Osteoblast (primary cell): ENCODE measurements at regions not wholly inside any gene's neighbourhood (a gene's known extent, or its start where the extent isn't known, plus 50 kb on each side); places are given as distances from the start of the nearest gene placed in this dataset.

Experiments used
- DNase-seq: peaks from one replicate; pipeline ENCODE4 v3.0.0; 2011; ENCODE audit warnings: low spot score, mixed read lengths; ENCODE audit not compliant: insufficient read length; ENCODE audit errors: missing footprints
- H2AFZ ChIP-seq: 2 replicates; pipeline ENCODE4 v1.6.0; 2011; ENCODE audit warnings: mild to moderate bottlenecking, low read length
- H3K27ac ChIP-seq: 2 replicates; pipeline ENCODE4 v1.5.1; 2011; ENCODE audit warnings: mild to moderate bottlenecking, low read depth, low read length, moderate library complexity
- H3K27me3 ChIP-seq: 2 replicates; pipeline ENCODE4 v1.6.0; 2012; ENCODE audit warnings: mild to moderate bottlenecking, control low read depth, inconsistent platforms, low read length, moderate library complexity; ENCODE audit not compliant: insufficient read depth
- H3K36me3 ChIP-seq: 2 replicates; pipeline ENCODE4 v1.5.1; 2011; ENCODE audit warnings: mild to moderate bottlenecking, low read length, control low read depth, moderate library complexity; ENCODE audit not compliant: insufficient read depth
- H3K4me1 ChIP-seq: 2 replicates; pipeline ENCODE4 v1.5.1; 2011; ENCODE audit warnings: mild to moderate bottlenecking, low read length, control low read depth, moderate library complexity; ENCODE audit not compliant: insufficient read depth
- H3K4me2 ChIP-seq: 2 replicates; pipeline ENCODE4 v1.6.0; 2011; ENCODE audit warnings: mild to moderate bottlenecking, low read length; ENCODE audit not compliant: insufficient read depth
- H3K4me3 ChIP-seq: fragments of 200-600 bp; sonication (generic); 3 replicates; pipeline ENCODE4 v1.5.1; 2012; ENCODE audit warnings: mild to moderate bottlenecking, low read length, inconsistent platforms; ENCODE audit not compliant: insufficient read depth
- H3K79me2 ChIP-seq: 2 replicates; pipeline ENCODE4 v1.6.0; 2012; ENCODE audit warnings: mild to moderate bottlenecking, low read length, control low read depth, inconsistent platforms; ENCODE audit not compliant: insufficient read depth
- H3K9me3 ChIP-seq: 2 replicates; pipeline ENCODE4 v1.5.1; 2011; ENCODE audit warnings: low read depth, low read length, control low read depth
- H4K20me1 ChIP-seq: 2 replicates; pipeline ENCODE4 v1.6.0; 2012; ENCODE audit warnings: mild to moderate bottlenecking, low read length, control low read depth; ENCODE audit not compliant: insufficient read depth
- TF ChIP-seq, protein P1 (sequence below): IDR thresholded peaks from 2 replicates; pipeline ENCODE4 v1.5.1; 2011; ENCODE audit warnings: mild to moderate bottlenecking, low read depth, low read length, moderate library complexity; ENCODE audit errors: extremely low read depth

DNA sequence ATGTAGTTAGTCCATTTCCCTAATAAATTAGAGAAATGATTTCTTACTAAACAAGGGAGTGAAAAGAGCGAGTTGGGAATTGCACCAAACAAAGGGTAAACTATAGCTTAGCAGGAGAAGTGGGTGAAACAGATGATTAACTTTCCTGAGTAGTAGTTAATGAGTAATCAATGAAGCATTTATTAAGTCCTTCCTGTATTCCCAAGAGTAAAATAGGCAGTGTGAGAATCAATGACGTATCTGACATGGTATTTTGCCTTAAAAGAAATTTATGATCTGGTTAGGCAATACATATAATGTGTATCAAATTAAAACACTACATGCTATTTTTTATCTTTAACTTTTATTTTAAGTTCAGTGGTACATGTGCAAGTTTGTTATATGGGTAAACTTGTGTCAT lies 142.8 kb downstream of the KLF5 start:
- H3K36me3 ChIP-seq = no peaks in the 10 kb centered on the region
- TF ChIP-seq, protein P1, sequence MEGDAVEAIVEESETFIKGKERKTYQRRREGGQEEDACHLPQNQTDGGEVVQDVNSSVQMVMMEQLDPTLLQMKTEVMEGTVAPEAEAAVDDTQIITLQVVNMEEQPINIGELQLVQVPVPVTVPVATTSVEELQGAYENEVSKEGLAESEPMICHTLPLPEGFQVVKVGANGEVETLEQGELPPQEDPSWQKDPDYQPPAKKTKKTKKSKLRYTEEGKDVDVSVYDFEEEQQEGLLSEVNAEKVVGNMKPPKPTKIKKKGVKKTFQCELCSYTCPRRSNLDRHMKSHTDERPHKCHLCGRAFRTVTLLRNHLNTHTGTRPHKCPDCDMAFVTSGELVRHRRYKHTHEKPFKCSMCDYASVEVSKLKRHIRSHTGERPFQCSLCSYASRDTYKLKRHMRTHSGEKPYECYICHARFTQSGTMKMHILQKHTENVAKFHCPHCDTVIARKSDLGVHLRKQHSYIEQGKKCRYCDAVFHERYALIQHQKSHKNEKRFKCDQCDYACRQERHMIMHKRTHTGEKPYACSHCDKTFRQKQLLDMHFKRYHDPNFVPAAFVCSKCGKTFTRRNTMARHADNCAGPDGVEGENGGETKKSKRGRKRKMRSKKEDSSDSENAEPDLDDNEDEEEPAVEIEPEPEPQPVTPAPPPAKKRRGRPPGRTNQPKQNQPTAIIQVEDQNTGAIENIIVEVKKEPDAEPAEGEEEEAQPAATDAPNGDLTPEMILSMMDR = no peak
- H3K4me1 ChIP-seq = no peaks in the 10 kb centered on the region
- no peaks in the 10 kb centered on the region for H3K79me2 ChIP-seq
- no peak overlapping the region for H2AFZ ChIP-seq
- H3K4me3 ChIP-seq = no peak overlapping the region
- H3K4me2 ChIP-seq = no peak overlapping the region
- no peaks in the 10 kb centered on the region for H3K27me3 ChIP-seq
- no peaks in the 10 kb centered on the region for H3K9me3 ChIP-seq
- no peaks in the 10 kb centered on the region for H4K20me1 ChIP-seq
- DNase-seq = no peak
- no peak overlapping the region for H3K27ac ChIP-seq

DNA sequence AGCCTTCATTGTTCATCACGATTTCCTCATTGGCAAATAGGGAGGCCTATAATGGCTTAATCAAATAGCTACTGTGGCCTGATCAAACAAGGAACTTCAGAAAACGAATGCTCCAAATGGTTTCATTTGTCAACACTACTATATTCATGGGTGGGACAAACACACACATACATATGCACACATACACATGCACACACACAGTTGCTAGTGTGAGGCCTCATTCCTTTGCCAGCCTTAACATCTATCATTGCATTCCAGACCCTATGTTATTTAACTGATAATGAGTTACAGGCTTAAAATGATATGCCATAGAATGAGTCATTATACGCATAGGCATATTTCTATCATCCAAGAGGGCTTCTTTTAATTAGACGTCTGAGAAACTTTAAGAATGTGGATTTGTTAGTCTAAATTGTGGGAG lies 140.2 kb downstream of the KLF5 start:
- no peaks in the 10 kb centered on the region for H3K9me3 ChIP-seq
- no peak for DNase-seq
- no peak overlapping the region for H3K27ac ChIP-seq
- no peaks in the 10 kb centered on the region for H3K27me3 ChIP-seq
- H2AFZ ChIP-seq = no peak overlapping the region
- H4K20me1 ChIP-seq = no peaks in the 10 kb centered on the region
- H3K4me1 ChIP-seq = no peaks in the 10 kb centered on the region
- TF ChIP-seq, protein P1 = no peak
- no peaks in the 10 kb centered on the region for H3K36me3 ChIP-seq
- H3K4me2 ChIP-seq = no peak overlapping the region
- H3K79me2 ChIP-seq = no peaks in the 10 kb centered on the region
- no peak overlapping the region for H3K4me3 ChIP-seq

DNA sequence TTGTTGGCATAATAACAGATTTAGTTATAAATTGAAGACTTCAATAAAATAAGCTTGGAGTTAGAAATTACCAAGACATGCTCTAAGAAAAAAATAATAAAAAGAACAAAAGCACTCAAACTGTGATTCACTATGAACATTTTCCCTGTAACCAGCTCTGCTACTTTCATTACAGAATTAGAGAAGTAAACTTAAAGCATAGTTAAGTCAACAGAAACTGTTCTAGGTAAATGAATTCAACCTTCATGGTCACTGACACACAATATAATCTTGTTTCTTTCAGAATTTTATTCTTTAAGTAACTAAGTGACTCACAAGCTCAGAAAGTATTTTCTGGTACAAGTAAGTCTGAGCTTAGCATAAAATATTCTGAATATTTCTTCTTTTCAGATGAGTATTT lies 136.3 kb downstream of the KLF5 start:
- no peak overlapping the region for H3K4me3 ChIP-seq
- no peak overlapping the region for H3K4me2 ChIP-seq
- H3K36me3 ChIP-seq = no peaks in the 10 kb centered on the region
- no peaks in the 10 kb centered on the region for H3K27me3 ChIP-seq
- TF ChIP-seq, protein P1 = no peak
- no peak overlapping the region for H2AFZ ChIP-seq
- H3K4me1 ChIP-seq = peaks cover 3% of the 10 kb centered on the region
- H3K9me3 ChIP-seq = no peaks in the 10 kb centered on the region
- no peaks in the 10 kb centered on the region for H3K79me2 ChIP-seq
- no peak overlapping the region for H3K27ac ChIP-seq
- no peak for DNase-seq
- H4K20me1 ChIP-seq = no peaks in the 10 kb centered on the region

DNA sequence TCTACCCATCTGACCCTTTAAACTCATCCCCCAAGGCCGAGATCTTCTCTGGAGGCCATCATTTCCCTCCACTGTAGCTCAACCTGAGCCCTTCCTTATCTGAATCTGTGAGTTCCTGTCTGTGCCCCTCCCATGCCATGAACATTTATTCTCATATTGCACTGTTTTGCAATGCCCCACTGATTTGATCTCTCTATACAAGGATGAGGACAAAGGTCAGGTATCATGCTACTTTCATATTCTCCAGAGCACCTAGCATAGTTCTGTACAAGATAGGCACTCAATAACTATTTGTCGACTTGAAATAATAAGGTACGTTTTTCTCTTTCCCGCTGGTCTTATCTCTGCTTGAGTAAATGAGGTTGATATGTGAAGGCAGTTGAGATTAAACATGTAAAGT lies 135.5 kb downstream of the KLF5 start:
- no peaks in the 10 kb centered on the region for H4K20me1 ChIP-seq
- no peak overlapping the region for H3K4me2 ChIP-seq
- H3K27me3 ChIP-seq = no peaks in the 10 kb centered on the region

More for the DNA sequence above, 135.5 kb downstream of the KLF5 start:
- peaks cover 3% of the 10 kb centered on the region for H3K4me1 ChIP-seq
- no peaks in the 10 kb centered on the region for H3K9me3 ChIP-seq
- DNase-seq = no peak
- H3K4me3 ChIP-seq = no peak overlapping the region
- H2AFZ ChIP-seq = no peak overlapping the region
- TF ChIP-seq, protein P1 = no peak
- H3K27ac ChIP-seq = no peak overlapping the region
- H3K36me3 ChIP-seq = no peaks in the 10 kb centered on the region
- H3K79me2 ChIP-seq = no peaks in the 10 kb centered on the region
